NT2/D1 (cell line): ENCODE measurements at regions not wholly inside any gene's neighbourhood (a gene's known extent, or its start where the extent isn't known, plus 50 kb on each side); places are given as distances from the start of the nearest gene placed in this dataset.

Experiments
- YY1 ChIP-seq: IDR thresholded peaks from 2 replicates; pipeline ENCODE4 v1.6.1; 2011; ENCODE audit not compliant: insufficient read length, insufficient read depth
- ZNF274 ChIP-seq: IDR thresholded peaks from 2 replicates; pipeline ENCODE4 v1.6.1; 2011; ENCODE audit warnings: mild to moderate bottlenecking, low read depth, low read length

DNA sequence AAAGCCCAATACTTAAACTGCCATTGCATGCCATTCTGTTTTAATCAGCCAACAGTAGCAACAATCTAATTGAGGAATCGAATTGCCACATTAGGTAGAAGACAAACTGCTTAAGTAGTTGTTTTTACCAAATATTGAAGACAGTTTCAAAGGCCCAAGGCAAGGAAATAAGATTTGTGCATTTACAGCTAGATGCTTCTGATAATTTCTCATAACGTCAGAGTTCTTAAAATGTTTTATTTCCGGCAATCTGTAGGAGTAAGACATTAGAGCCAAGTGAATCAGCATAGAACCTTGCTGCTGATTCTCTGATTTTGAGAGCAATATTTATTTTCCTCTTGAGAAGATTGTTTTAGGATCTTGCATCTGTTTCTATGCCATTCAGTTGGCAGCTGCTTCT is 174.3 kb downstream of the RBM43 start:
- TF ChIP-seq ZNF274 (no peak), YY1 (no peak)
